H9 (cell line): ENCODE measurements at regions not wholly inside any gene's neighbourhood (a gene's known extent, or its start where the extent isn't known, plus 50 kb on each side); places are given as distances from the start of the nearest gene placed in this dataset.

ENCODE experiments used
- DNase-seq: peaks from one replicate; pipeline ENCODE4 v3.0.0-alpha.2; 2017
- H2AFZ ChIP-seq: one replicate; pipeline ENCODE4 v1.6.1; 2013; ENCODE audit warnings: mild to moderate bottlenecking, low read length, control low read depth, moderate library complexity
- H2AK5ac ChIP-seq: 2 replicates; pipeline ENCODE4 v1.6.1; 2013; ENCODE audit warnings: low read length, control low read depth, mixed read lengths; ENCODE audit not compliant: insufficient read length
- H2BK120ac ChIP-seq: one replicate; pipeline ENCODE4 v1.6.1; 2013; ENCODE audit warnings: low read depth, mild to moderate bottlenecking, low read length, control low read depth, inconsistent platforms; ENCODE audit not compliant: poor library complexity, severe bottlenecking
- H2BK12ac ChIP-seq: 2 replicates; pipeline ENCODE4 v1.6.1; 2013; ENCODE audit warnings: low read length, control low read depth, mixed read lengths, low read depth; ENCODE audit not compliant: insufficient read length
- H2BK15ac ChIP-seq: 2 replicates; pipeline ENCODE4 v1.6.1; 2013; ENCODE audit warnings: low read depth, low read length, control low read depth
- H2BK20ac ChIP-seq: one replicate; pipeline ENCODE4 v1.6.1; 2013; ENCODE audit warnings: low read depth, mild to moderate bottlenecking, low read length, control low read depth, inconsistent platforms; ENCODE audit not compliant: poor library complexity, severe bottlenecking
- H2BK5ac ChIP-seq: 2 replicates; pipeline ENCODE4 v1.6.1; 2013; ENCODE audit warnings: low read length, control low read depth, mixed read lengths; ENCODE audit not compliant: insufficient read length
- H3K14ac ChIP-seq: 2 replicates; pipeline ENCODE4 v1.6.1; 2013; ENCODE audit warnings: low read length, control low read depth; ENCODE audit not compliant: insufficient read depth
- H3K18ac ChIP-seq: 2 replicates; pipeline ENCODE4 v1.6.1; 2013; ENCODE audit warnings: low read depth, mild to moderate bottlenecking, mixed read lengths, low read length, control low read depth; ENCODE audit not compliant: insufficient read length
- H3K23ac ChIP-seq: 2 replicates; pipeline ENCODE4 v1.6.1; 2013; ENCODE audit warnings: low read length, control low read depth, mixed read lengths, low read depth; ENCODE audit not compliant: insufficient read length
- H3K23me2 ChIP-seq: 2 replicates; pipeline ENCODE4 v1.6.1; 2013; ENCODE audit warnings: low read depth, mild to moderate bottlenecking, mixed read lengths, low read length, control low read depth; ENCODE audit not compliant: insufficient read length, poor library complexity, severe bottlenecking
- H3K27ac ChIP-seq: 2 replicates; pipeline ENCODE4 v1.5.1; 2013; ENCODE audit warnings: low read length, control low read depth, mixed read lengths, low read depth; ENCODE audit not compliant: insufficient read length
- H3K27me3 ChIP-seq: 2 replicates; pipeline ENCODE4 v1.6.1; 2013; ENCODE audit warnings: low read length, control low read depth, inconsistent platforms; ENCODE audit not compliant: insufficient read depth
- H3K4ac ChIP-seq: 2 replicates; pipeline ENCODE4 v1.6.1; 2013; ENCODE audit warnings: low read depth, mild to moderate bottlenecking, control low read depth, inconsistent platforms, low read length, moderate library complexity
- H3K4me1 ChIP-seq: 2 replicates; pipeline ENCODE4 v1.6.1; 2013; ENCODE audit warnings: low read length, control low read depth, inconsistent platforms; ENCODE audit not compliant: insufficient read depth
- H3K4me2 ChIP-seq: 2 replicates; pipeline ENCODE4 v1.6.1; 2013; ENCODE audit warnings: low read length, control low read depth, mixed read lengths; ENCODE audit not compliant: insufficient read length, insufficient read depth
- H3K56ac ChIP-seq: 2 replicates; pipeline ENCODE4 v1.6.1; 2013; ENCODE audit warnings: low read depth, mild to moderate bottlenecking, mixed read lengths, low read length, control low read depth; ENCODE audit not compliant: insufficient read length
- H3K79me1 ChIP-seq: 2 replicates; pipeline ENCODE4 v1.6.1; 2013; ENCODE audit warnings: low read depth, mild to moderate bottlenecking, moderate library complexity, low read length, control low read depth, inconsistent platforms; ENCODE audit not compliant: insufficient read depth, poor library complexity, severe bottlenecking
- H3K79me2 ChIP-seq: 2 replicates; pipeline ENCODE4 v1.6.1; 2013; ENCODE audit warnings: low read length, control low read depth, inconsistent platforms; ENCODE audit not compliant: insufficient read depth
- H3K9ac ChIP-seq: 2 replicates; pipeline ENCODE4 v1.6.1; 2013; ENCODE audit warnings: low read length, control low read depth, mixed read lengths; ENCODE audit not compliant: insufficient read length; ENCODE audit errors: extremely low read depth
- H3K9me3 ChIP-seq: one replicate; pipeline ENCODE4 v1.6.1; 2013; ENCODE audit warnings: low read depth, low read length, inconsistent platforms; ENCODE audit not compliant: control insufficient read depth
- H3T11ph ChIP-seq: one replicate; pipeline ENCODE4 v1.6.1; 2013; ENCODE audit warnings: mild to moderate bottlenecking, low read length, control low read depth, inconsistent platforms
- H4K20me1 ChIP-seq: one replicate; pipeline ENCODE4 v1.6.1; 2013; ENCODE audit not compliant: control insufficient read depth, insufficient read length, insufficient read depth
- H4K5ac ChIP-seq: 2 replicates; pipeline ENCODE4 v1.6.1; 2013; ENCODE audit warnings: low read depth, mild to moderate bottlenecking, mixed read lengths, low read length, control low read depth; ENCODE audit not compliant: insufficient read length
- H4K8ac ChIP-seq: replicated peaks from 2 replicates; pipeline ENCODE4 v1.6.1; 2013; ENCODE audit warnings: low read length, control low read depth, mixed read lengths, low read depth; ENCODE audit not compliant: insufficient read length
- H4K91ac ChIP-seq: 2 replicates; pipeline ENCODE4 v1.6.1; 2013; ENCODE audit warnings: low read depth, mild to moderate bottlenecking, moderate library complexity, mixed read lengths, low read length, control low read depth; ENCODE audit not compliant: insufficient read length
- H3K27ac Mint-ChIP-seq, 3 experiments: 2 replicates in 2 of 3; 3 replicates in 1 of 3; pipeline ENCODE4 v1.8.0; 2020 to 2021; ENCODE audit warnings: mixed read lengths in 3 of 3, mild to moderate bottlenecking in 1 of 3, moderate library complexity in 1 of 3
- H3K27me3 Mint-ChIP-seq: 2 replicates; pipeline ENCODE4 v1.8.0; 2021; ENCODE audit warnings: low read depth, mild to moderate bottlenecking, moderate library complexity, mixed read lengths
- H3K36me3 Mint-ChIP-seq, 3 experiments: 2 replicates in 2 of 3; 3 replicates in 1 of 3; pipeline ENCODE4 v1.8.0; 2020 to 2021; ENCODE audit warnings: low read depth in 3 of 3, mixed read lengths in 3 of 3; ENCODE audit not compliant: insufficient read depth in 1 of 3
- H3K4me1 Mint-ChIP-seq, 2 experiments: 2 replicates each; pipeline ENCODE4 v1.8.0; 2020; ENCODE audit warnings: mixed read lengths in 2 of 2
- H3K4me3 Mint-ChIP-seq, 2 experiments: 2 replicates in 1 of 2; 3 replicates in 1 of 2; pipeline ENCODE4 v1.8.0; 2020 to 2021; ENCODE audit warnings: mild to moderate bottlenecking in 2 of 2, mixed read lengths in 2 of 2, moderate library complexity in 1 of 2
- H3K9me3 Mint-ChIP-seq, 2 experiments: 2 replicates in 1 of 2; 3 replicates in 1 of 2; pipeline ENCODE4 v1.8.0; 2020; ENCODE audit warnings: mild to moderate bottlenecking in 2 of 2, mixed read lengths in 2 of 2, moderate library complexity in 1 of 2
- WGBS: extraction: QIAGEN DNeasy Blood & Tissue Kit; methylation state at CpG from one replicate; pipeline ENCODE4 v1.1.7; 2013; ENCODE audit warnings: missing lambda C conversion rate, low lambda C conversion rate, mixed read lengths; ENCODE audit not compliant: insufficient read length; ENCODE audit errors: extremely low coverage; 5-methylcytosine and 5-hydroxymethylcytosine counted together
- TF ChIP-seq, protein P1 (sequence below): fragments of 200-600 bp; sonication (generic); conservative IDR thresholded peaks from 3 replicates; pipeline ENCODE4 v1.8.0; 2021; ENCODE audit warnings: antibody characterized with exemption, mild to moderate bottlenecking

DNA sequence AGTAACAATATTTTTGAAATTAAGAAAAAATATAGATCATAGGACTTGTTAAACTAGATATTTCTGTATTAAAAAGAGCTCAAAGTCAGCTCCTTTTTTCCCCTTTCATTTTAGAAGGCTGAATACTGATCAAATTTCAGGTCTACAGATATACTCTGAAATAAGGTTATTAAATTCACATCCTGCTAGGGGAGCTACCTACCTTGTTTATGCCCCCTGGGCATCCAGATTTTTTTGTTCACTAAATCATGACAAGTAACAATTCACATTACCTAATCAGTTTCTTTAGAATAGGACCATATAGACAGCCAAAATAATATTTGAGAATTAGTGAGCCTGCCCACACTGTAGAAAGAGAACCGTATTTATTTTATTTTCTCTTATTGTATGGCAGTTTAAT lies 276.2 kb downstream of the USP25 start:
- no peaks in the 10 kb centered on the region for H4K20me1 ChIP-seq
- no peak overlapping the region for H3K4me3 Mint-ChIP-seq
- H3K27ac Mint-ChIP-seq, result no peak overlapping the region
- H3K23me2 ChIP-seq, result no peaks in the 10 kb centered on the region
- no peak overlapping the region for H2AFZ ChIP-seq
- no peak overlapping the region for H3K23ac ChIP-seq
- H3K4me2 ChIP-seq, result no peak overlapping the region
- no peaks in the 10 kb centered on the region for H3K4me1 Mint-ChIP-seq
- TF ChIP-seq, protein P1, sequence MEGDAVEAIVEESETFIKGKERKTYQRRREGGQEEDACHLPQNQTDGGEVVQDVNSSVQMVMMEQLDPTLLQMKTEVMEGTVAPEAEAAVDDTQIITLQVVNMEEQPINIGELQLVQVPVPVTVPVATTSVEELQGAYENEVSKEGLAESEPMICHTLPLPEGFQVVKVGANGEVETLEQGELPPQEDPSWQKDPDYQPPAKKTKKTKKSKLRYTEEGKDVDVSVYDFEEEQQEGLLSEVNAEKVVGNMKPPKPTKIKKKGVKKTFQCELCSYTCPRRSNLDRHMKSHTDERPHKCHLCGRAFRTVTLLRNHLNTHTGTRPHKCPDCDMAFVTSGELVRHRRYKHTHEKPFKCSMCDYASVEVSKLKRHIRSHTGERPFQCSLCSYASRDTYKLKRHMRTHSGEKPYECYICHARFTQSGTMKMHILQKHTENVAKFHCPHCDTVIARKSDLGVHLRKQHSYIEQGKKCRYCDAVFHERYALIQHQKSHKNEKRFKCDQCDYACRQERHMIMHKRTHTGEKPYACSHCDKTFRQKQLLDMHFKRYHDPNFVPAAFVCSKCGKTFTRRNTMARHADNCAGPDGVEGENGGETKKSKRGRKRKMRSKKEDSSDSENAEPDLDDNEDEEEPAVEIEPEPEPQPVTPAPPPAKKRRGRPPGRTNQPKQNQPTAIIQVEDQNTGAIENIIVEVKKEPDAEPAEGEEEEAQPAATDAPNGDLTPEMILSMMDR, result no peak
- H2BK15ac ChIP-seq, result no peak overlapping the region
- H2BK12ac ChIP-seq, result no peak overlapping the region
- H3K4ac ChIP-seq, result no peak overlapping the region
- no peak overlapping the region for H2BK20ac ChIP-seq
- no peak overlapping the region for H3T11ph ChIP-seq
- no peaks in the 10 kb centered on the region for H3K9me3 ChIP-seq
- no peak overlapping the region for H3K27ac ChIP-seq
- no peak overlapping the region for H3K14ac ChIP-seq
- no peaks in the 10 kb centered on the region for H3K4me1 ChIP-seq
- no peak overlapping the region for H2BK5ac ChIP-seq
- H3K79me2 ChIP-seq, result no peaks in the 10 kb centered on the region
- no peak for DNase-seq
- H4K8ac ChIP-seq, result no peak overlapping the region
- no peak overlapping the region for H3K56ac ChIP-seq
- no peak overlapping the region for H3K9ac ChIP-seq
- H4K91ac ChIP-seq, result no peak overlapping the region
- no peak overlapping the region for H4K5ac ChIP-seq
- no peaks in the 10 kb centered on the region for H3K27me3 ChIP-seq
- no peak overlapping the region for H2BK120ac ChIP-seq
- no peaks in the 10 kb centered on the region for H3K27me3 Mint-ChIP-seq
- H3K36me3 Mint-ChIP-seq, result no peaks in the 10 kb centered on the region
- no CpG with 5 or more reads among the region's 1 CpG for WGBS
- H3K18ac ChIP-seq, result no peak overlapping the region
- no peaks in the 10 kb centered on the region for H3K79me1 ChIP-seq
- H2AK5ac ChIP-seq, result no peak overlapping the region
- H3K9me3 Mint-ChIP-seq, result no peaks in the 10 kb centered on the region
